ENCODE measurements at regions not wholly inside any gene's neighbourhood (a gene's known extent, or its start where the extent isn't known, plus 50 kb on each side); places are given as distances from the start of the nearest gene placed in this dataset.

- H3F3A ChIP-seq (ENCODE audit: insufficient read depth) = no peaks in the 10 kb centered on the region
- no peaks in the 10 kb centered on the region for H4K20me1 ChIP-seq (ENCODE audit: low read depth, low read length)
- no peaks in the 10 kb centered on the region for H3K9me3 ChIP-seq (ENCODE audit: insufficient read depth, low read length)
- H3K4me2 ChIP-seq (ENCODE audit: low read depth, low read length, poor library complexity, severe bottlenecking) = no peak overlapping the region
- no peaks in the 10 kb centered on the region for H3K79me2 ChIP-seq (ENCODE audit: insufficient read depth, low read length)
- TF ChIP-seq EZH2phosphoT487 (conservative IDR thresholded peaks at IDR 0.05; ENCODE audit: low read length) = no peak
- TF ChIP-seq CTCF (IDR thresholded peaks at IDR 0.05; ENCODE audit: insufficient read depth, low read length, poor library complexity, severe bottlenecking) = no peak
- H3K9me2 ChIP-seq (replicated peaks; ENCODE audit: insufficient read depth, low read length) = no peaks in the 10 kb centered on the region
- no peaks in the 10 kb centered on the region for H3K36me3 ChIP-seq (ENCODE audit: low read length)
- no peak overlapping the region for H3K4me3 ChIP-seq (ENCODE audit: insufficient read depth, low read length, poor library complexity, severe bottlenecking)
- no peak overlapping the region for H3K9ac ChIP-seq (ENCODE audit: low read length)
- H3K27ac ChIP-seq (ENCODE audit: low read depth, low read length) = no peak overlapping the region
- H3K27me3 ChIP-seq (ENCODE audit: low read length) = no peaks in the 10 kb centered on the region
- no peak overlapping the region for H2AFZ ChIP-seq (ENCODE audit: low read depth, low read length, severe bottlenecking)
These were observed 582.0 kb upstream of the EPHA5 start for GRCh38 chr4:66252291-66252690.

- Histone ChIP-seq H2AFZ (ENCODE audit: low read depth, low read length, severe bottlenecking) (no peak overlapping the region), H3F3A (ENCODE audit: insufficient read depth) (no peaks in the 10 kb centered on the region), H3K9me2 (replicated peaks; ENCODE audit: insufficient read depth, low read length) (no peaks in the 10 kb centered on the region), H4K20me1 (ENCODE audit: low read depth, low read length) (no peaks in the 10 kb centered on the region), H3K27me3 (ENCODE audit: low read length) (no peaks in the 10 kb centered on the region), H3K4me2 (ENCODE audit: low read depth, low read length, poor library complexity, severe bottlenecking) (no peak overlapping the region), H3K27ac (ENCODE audit: low read depth, low read length) (no peak overlapping the region), H3K4me3 (ENCODE audit: insufficient read depth, low read length, poor library complexity, severe bottlenecking) (no peak overlapping the region), H3K9ac (ENCODE audit: low read length) (no peak overlapping the region), H3K79me2 (ENCODE audit: insufficient read depth, low read length) (no peaks in the 10 kb centered on the region), H3K9me3 (ENCODE audit: insufficient read depth, low read length) (no peaks in the 10 kb centered on the region), H3K36me3 (ENCODE audit: low read length) (no peaks in the 10 kb centered on the region)
- TF ChIP-seq CTCF (IDR thresholded peaks at IDR 0.05; ENCODE audit: insufficient read depth, low read length, poor library complexity, severe bottlenecking) (no peak), EZH2phosphoT487 (conservative IDR thresholded peaks at IDR 0.05; ENCODE audit: low read length) (no peak)
These were observed 576.4 kb upstream of the EPHA5 start for GRCh38 chr4:66246643-66247042.

GRCh38 chr4:66235876-66236275 is 565.6 kb upstream of the EPHA5 start:
- Histone ChIP-seq H3K9ac (ENCODE audit: low read length) (no peak overlapping the region), H3K9me2 (replicated peaks; ENCODE audit: insufficient read depth, low read length) (no peaks in the 10 kb centered on the region), H3F3A (ENCODE audit: insufficient read depth) (no peaks in the 10 kb centered on the region), H3K4me3 (ENCODE audit: insufficient read depth, low read length, poor library complexity, severe bottlenecking) (no peak overlapping the region), H2AFZ (ENCODE audit: low read depth, low read length, severe bottlenecking) (no peak overlapping the region), H3K27ac (ENCODE audit: low read depth, low read length) (no peak overlapping the region), H3K4me2 (ENCODE audit: low read depth, low read length, poor library complexity, severe bottlenecking) (no peak overlapping the region), H3K36me3 (ENCODE audit: low read length) (no peaks in the 10 kb centered on the region), H3K79me2 (ENCODE audit: insufficient read depth, low read length) (no peaks in the 10 kb centered on the region), H4K20me1 (ENCODE audit: low read depth, low read length) (no peaks in the 10 kb centered on the region), H3K9me3 (ENCODE audit: insufficient read depth, low read length) (no peaks in the 10 kb centered on the region), H3K27me3 (ENCODE audit: low read length) (no peaks in the 10 kb centered on the region)
- TF ChIP-seq EZH2phosphoT487 (conservative IDR thresholded peaks at IDR 0.05; ENCODE audit: low read length) = no peak
- no peak for TF ChIP-seq CTCF (IDR thresholded peaks at IDR 0.05; ENCODE audit: insufficient read depth, low read length, poor library complexity, severe bottlenecking)

GRCh38 chr4:66229885-66230284 is 559.6 kb upstream of the EPHA5 start:
- H3F3A ChIP-seq (ENCODE audit: insufficient read depth) = no peaks in the 10 kb centered on the region
- no peak overlapping the region for H3K4me3 ChIP-seq (ENCODE audit: insufficient read depth, low read length, poor library complexity, severe bottlenecking)
- H3K9me3 ChIP-seq (ENCODE audit: insufficient read depth, low read length) = no peaks in the 10 kb centered on the region
- H4K20me1 ChIP-seq (ENCODE audit: low read depth, low read length) = no peaks in the 10 kb centered on the region
- no peaks in the 10 kb centered on the region for H3K36me3 ChIP-seq (ENCODE audit: low read length)
- no peaks in the 10 kb centered on the region for H3K9me2 ChIP-seq (replicated peaks; ENCODE audit: insufficient read depth, low read length)
- TF ChIP-seq CTCF (IDR thresholded peaks at IDR 0.05; ENCODE audit: insufficient read depth, low read length, poor library complexity, severe bottlenecking) = no peak
- TF ChIP-seq EZH2phosphoT487 (conservative IDR thresholded peaks at IDR 0.05; ENCODE audit: low read length) = no peak
- no peak overlapping the region for H3K4me2 ChIP-seq (ENCODE audit: low read depth, low read length, poor library complexity, severe bottlenecking)
- no peaks in the 10 kb centered on the region for H3K27me3 ChIP-seq (ENCODE audit: low read length)
- H2AFZ ChIP-seq (ENCODE audit: low read depth, low read length, severe bottlenecking) = no peak overlapping the region
- no peaks in the 10 kb centered on the region for H3K79me2 ChIP-seq (ENCODE audit: insufficient read depth, low read length)
- no peak overlapping the region for H3K9ac ChIP-seq (ENCODE audit: low read length)
- H3K27ac ChIP-seq (ENCODE audit: low read depth, low read length) = no peak overlapping the region

All from SU-DHL-6 (cell line).